Kidney capillary endothelial cell (primary cell): ENCODE measurements at regions not wholly inside any gene's neighbourhood (a gene's known extent, or its start where the extent isn't known, plus 50 kb on each side); places are given as distances from the start of the nearest gene placed in this dataset.

Experiments
- DNase-seq: peaks from one replicate; pipeline ENCODE4 v3.0.0-alpha.2; 2018; ENCODE audit warnings: low spot score

- no peak for DNase-seq
Measured at GRCh38 chr20:57080796-57081195, 185.6 kb downstream of the BMP7 start.

GRCh38 chr20:57082357-57082945 is 184.0 kb downstream of the BMP7 start:
- no peak for DNase-seq

- no peak for DNase-seq
Measured at GRCh38 chr20:57083072-57083471, 183.4 kb downstream of the BMP7 start.

GRCh38 chr20:57086066-57086465 is 180.4 kb downstream of the BMP7 start:
- no peak for DNase-seq

GRCh38 chr20:57087102-57087501 is 179.3 kb downstream of the BMP7 start:
- no peak for DNase-seq

- no peak for DNase-seq
Measured at GRCh38 chr20:57087705-57088104, 178.7 kb downstream of the BMP7 start.

- DNase-seq = no peak
Measured at GRCh38 chr20:57088436-57088835, 178.0 kb downstream of the BMP7 start.

- DNase-seq = peak; percentile 40
Measured at GRCh38 chr20:57089699-57090144, 176.7 kb downstream of the BMP7 start.

- no peak for DNase-seq
Measured at GRCh38 chr20:57090590-57091560, 175.6 kb downstream of the BMP7 start.

- DNase-seq = no peak
Measured at GRCh38 chr20:57091748-57092111, 174.7 kb downstream of the BMP7 start.

GRCh38 chr20:57092112-57092899 is 174.1 kb downstream of the BMP7 start:
- DNase-seq = peak; percentile 57

- DNase-seq = no peak
Measured at GRCh38 chr20:57092900-57093530, 173.4 kb downstream of the BMP7 start.

- DNase-seq = no peak
Measured at GRCh38 chr20:57093766-57094165, 172.7 kb downstream of the BMP7 start.

GRCh38 chr20:57094252-57094891 is 172.1 kb downstream of the BMP7 start:
- no peak for DNase-seq

GRCh38 chr20:57094991-57095390 is 171.4 kb downstream of the BMP7 start:
- DNase-seq = no peak

GRCh38 chr20:57095426-57095825 is 171.0 kb downstream of the BMP7 start:
- DNase-seq = no peak

GRCh38 chr20:57097245-57097915 is 169.1 kb downstream of the BMP7 start:
- no peak for DNase-seq

- no peak for DNase-seq
Measured at GRCh38 chr20:57102160-57102559, 164.3 kb downstream of the BMP7 start.

- no peak for DNase-seq
Measured at GRCh38 chr20:57102566-57102965, 163.9 kb downstream of the BMP7 start.

GRCh38 chr20:57103146-57103800 is 163.2 kb downstream of the BMP7 start:
- no peak for DNase-seq
